Aorta (tissue), 5 donors: ENCODE measurements at regions not wholly inside any gene's neighbourhood (a gene's known extent, or its start where the extent isn't known, plus 50 kb on each side); places are given as distances from the start of the nearest gene placed in this dataset.

Experiments
- ATAC-seq: fragments of 200-7000 bp; cut with Tn5 transposase; one replicate; pipeline ENCODE4 v1.9.1; 2022; ENCODE audit warnings: moderate library complexity; ENCODE audit not compliant: low FRiP score
- DNase-seq, 2 donors: peaks; one replicate each; pipeline ENCODE4 v3.0.0-alpha.2; 2020
- H3K27ac ChIP-seq, 2 donors: one replicate each; pipeline ENCODE4 v1.5.1; 2013; ENCODE audit warnings: low read length in 2 of 2, mild to moderate bottlenecking in 2 of 2, moderate library complexity in 2 of 2, control low read depth in 1 of 2, inconsistent platforms in 1 of 2, low read depth in 1 of 2
- H3K27me3 ChIP-seq, 2 donors: one replicate each; pipeline ENCODE4 v1.6.1; 2013; ENCODE audit warnings: control low read depth in 1 of 2, low read length in 1 of 2, mild to moderate bottlenecking in 1 of 2, moderate library complexity in 1 of 2; ENCODE audit not compliant: insufficient read depth in 2 of 2, control insufficient read depth in 1 of 2
- H3K36me3 ChIP-seq, 2 donors: one replicate each; pipeline ENCODE4 v1.6.1; 2013; ENCODE audit warnings: control low read depth in 1 of 2, low read length in 1 of 2, mild to moderate bottlenecking in 1 of 2; ENCODE audit not compliant: insufficient read depth in 2 of 2, control insufficient read depth in 1 of 2
- H3K4me1 ChIP-seq, 2 donors: one replicate each; pipeline ENCODE4 v1.6.1; 2013; ENCODE audit warnings: low read length in 2 of 2, control low read depth in 1 of 2, mild to moderate bottlenecking in 1 of 2, moderate library complexity in 1 of 2; ENCODE audit not compliant: insufficient read depth in 2 of 2, control insufficient read depth in 1 of 2
- H3K4me3 ChIP-seq, 2 donors: one replicate each; pipeline ENCODE4 v1.5.1; 2013; ENCODE audit warnings: low read length in 2 of 2, control low read depth in 1 of 2, mild to moderate bottlenecking in 1 of 2
- H3K9me3 ChIP-seq: one replicate; pipeline ENCODE4 v1.6.1; 2013; ENCODE audit warnings: mild to moderate bottlenecking, low read length; ENCODE audit not compliant: control insufficient read depth
- WGBS, 2 donors: extraction: QIAGEN DNeasy Blood & Tissue Kit; methylation state at CpG; one replicate each; pipeline ENCODE4 v1.1.7; 2013; 5-methylcytosine and 5-hydroxymethylcytosine counted together
- intact Hi-C, 2 donors: fragments of 100-400 bp; cut with DNase I; formaldehyde crosslinking; loops; one replicate each; pipeline versions ENCODE4 v1.14.2 to v1.15.0; 2022
- donor health status: healthy with polysubstance abuse.
- donor health status: Bipolar disorder and iron deficiency.
- donor health status: DM: no; HTN: no; CAD: no.
- donor health status: DM: no; HTN: no; CAD: no.
- donor health status: DM: yes; HTN: yes; CAD: no.

DNA sequence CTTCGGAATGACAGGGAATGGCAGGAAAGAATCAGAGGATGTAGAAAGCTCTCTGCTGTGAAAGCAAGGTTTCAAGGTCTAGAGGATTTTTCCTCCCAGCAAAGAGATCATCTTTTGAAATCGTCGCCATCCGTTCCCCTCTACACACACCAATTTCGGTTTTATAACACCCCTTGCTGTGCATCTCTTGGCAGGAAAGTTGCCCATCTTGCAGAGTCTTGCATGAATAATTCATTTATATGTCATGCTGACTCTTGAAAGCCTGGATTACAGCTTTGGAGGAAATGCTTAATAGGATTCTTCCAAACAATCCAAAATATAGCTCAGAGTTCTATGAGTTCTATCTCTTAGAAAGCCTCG is 262.7 kb downstream of the CHL1 start:
- ATAC-seq (no peak), DNase-seq (no peak)
- no peaks in the 10 kb centered on the region for H3K27me3 ChIP-seq
- no peak overlapping the region for H3K4me3 ChIP-seq
- 93 to 97% methylated on average over 6 of the region's 6 CpGs for WGBS, 2 donors
- no peak overlapping the region for H3K27ac ChIP-seq
- no peaks in the 10 kb centered on the region for H3K36me3 ChIP-seq
- peaks cover 0 to 8% of the 10 kb centered on the region in 2 donors for H3K4me1 ChIP-seq
- no peaks in the 10 kb centered on the region for H3K9me3 ChIP-seq
- intact Hi-C loops: no loop called here

DNA sequence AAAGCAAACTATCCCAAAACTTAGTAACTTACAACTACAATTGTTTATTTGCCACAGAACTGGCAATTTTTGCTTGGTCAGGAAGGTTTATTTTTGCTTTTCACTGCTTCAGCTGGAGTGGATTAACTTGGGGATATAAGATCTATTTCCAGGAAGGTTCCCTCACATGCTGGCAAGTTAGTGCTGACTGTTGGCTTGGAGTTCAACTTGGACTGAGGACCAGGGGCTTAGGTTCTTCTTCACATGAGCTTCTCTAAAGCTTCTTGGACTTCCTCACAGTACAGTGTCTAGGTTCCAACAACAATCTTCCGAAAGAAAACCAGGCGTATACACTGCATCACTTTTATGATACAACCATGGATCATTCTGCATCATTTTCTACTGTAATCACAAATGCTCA is 264.4 kb downstream of the CHL1 start:
- no peak overlapping the region for H3K27ac ChIP-seq
- 85 to 90% methylated on average over 2 of the region's 2 CpGs for WGBS, 2 donors
- H3K36me3 ChIP-seq: no peaks in the 10 kb centered on the region
- ATAC-seq (no peak), DNase-seq (no peak)
- intact Hi-C loops: no loop called here
- no peaks in the 10 kb centered on the region for H3K27me3 ChIP-seq
- H3K4me1 ChIP-seq: no peaks in the 10 kb centered on the region
- no peak overlapping the region for H3K4me3 ChIP-seq
- no peaks in the 10 kb centered on the region for H3K9me3 ChIP-seq

DNA sequence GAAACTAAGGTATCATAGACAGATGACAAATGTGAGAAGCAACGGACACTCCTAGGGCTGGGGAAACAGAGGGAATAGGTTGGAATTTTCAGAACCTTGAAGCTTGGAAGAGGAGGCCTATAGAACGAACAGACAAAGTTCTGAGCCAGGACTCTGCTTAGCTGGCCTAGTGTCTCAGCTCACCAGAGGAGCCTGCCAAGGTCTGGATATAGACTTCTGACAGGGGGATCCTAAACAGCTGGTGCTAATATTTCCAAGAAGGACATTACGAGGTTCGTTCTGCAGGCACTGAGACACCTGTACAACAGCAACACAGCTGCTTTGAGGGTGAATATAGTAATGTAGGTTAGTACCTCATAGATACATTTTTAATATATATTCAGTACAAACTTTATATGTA is 266.3 kb downstream of the CHL1 start:
- ATAC-seq: no peak
- no peak overlapping the region for H3K27ac ChIP-seq
- intact Hi-C loops: no loop called here
- no peaks in the 10 kb centered on the region for H3K36me3 ChIP-seq
- no peaks in the 10 kb centered on the region for H3K27me3 ChIP-seq
- DNase-seq: no peak
- H3K9me3 ChIP-seq: no peaks in the 10 kb centered on the region
- 20 to 26% methylated on average over 4 of the region's 4 CpGs for WGBS, 2 donors
- no peak overlapping the region for H3K4me3 ChIP-seq
- no peaks in the 10 kb centered on the region for H3K4me1 ChIP-seq

DNA sequence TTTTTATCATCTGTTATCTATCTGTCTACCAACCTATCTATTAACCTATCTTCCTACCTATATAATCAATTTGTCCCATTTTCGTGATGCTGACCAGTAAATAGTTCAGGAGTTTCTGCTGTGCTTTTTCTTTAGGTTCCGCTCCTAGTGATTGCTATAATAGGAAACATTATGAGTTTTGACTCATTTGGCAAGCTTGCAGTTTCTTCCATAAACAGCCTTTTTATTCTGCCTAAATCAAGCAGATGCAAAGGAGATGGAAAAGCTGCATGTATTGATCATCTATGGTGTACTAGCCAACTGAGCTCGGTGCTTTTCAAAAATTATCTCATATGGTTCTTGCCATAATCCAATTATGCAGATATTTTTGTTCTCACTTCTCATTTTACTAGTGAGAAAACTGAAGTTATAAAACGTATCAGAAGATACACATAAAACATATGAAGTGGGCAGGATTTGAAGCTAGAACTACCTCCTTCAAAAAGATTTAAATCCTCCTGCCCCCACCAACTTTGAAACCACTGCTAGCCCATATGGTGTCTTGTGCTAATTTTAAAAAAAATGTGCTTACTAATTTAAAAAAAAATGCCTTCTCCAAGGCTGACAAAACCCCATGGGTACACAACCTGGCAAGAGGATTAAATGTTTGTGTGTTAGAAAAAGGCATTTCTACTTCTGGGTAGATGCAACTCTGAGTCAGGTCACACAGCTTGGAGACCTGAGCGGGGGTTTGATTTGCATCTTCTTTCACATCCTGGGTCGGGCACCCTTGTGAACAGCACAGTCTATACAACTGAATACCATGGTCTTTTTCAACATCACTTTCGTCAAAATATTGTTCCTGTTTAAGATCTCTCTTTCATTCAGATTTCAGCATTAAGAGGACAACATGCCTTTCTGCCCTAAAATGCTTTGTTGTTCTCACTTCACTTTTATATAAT is 267.0 kb downstream of the CHL1 start:
- no peaks in the 10 kb centered on the region for H3K4me1 ChIP-seq
- 55 to 56% methylated on average over 7 of the region's 7 CpGs for WGBS, 2 donors
- H3K36me3 ChIP-seq: no peaks in the 10 kb centered on the region
- ATAC-seq: no peak
- no peaks in the 10 kb centered on the region for H3K9me3 ChIP-seq
- intact Hi-C loops: no loop called here
- H3K4me3 ChIP-seq: no peak overlapping the region
- no peaks in the 10 kb centered on the region for H3K27me3 ChIP-seq
- H3K27ac ChIP-seq: no peak overlapping the region
- DNase-seq: no peak

DNA sequence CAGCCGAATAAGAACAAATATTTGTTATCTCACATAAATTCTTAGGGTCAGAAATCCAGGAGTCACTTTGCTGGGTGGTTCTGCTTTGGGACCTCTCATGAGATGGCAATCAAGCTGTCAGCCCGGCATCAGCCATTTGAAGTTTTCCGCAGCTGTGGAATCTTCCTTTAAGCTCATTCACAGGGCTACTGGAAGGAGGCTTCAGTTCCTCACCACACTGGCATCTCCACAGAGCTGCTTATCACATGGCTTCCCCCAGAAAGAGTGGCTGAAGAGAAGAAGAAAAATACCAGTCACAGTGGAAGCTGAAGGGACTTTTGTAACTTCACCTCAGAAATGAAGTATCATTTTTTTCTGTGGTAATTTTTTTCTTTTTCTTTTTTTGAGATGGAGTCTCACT is 267.7 kb downstream of the CHL1 start:
- H3K4me3 ChIP-seq: no peak overlapping the region
- ATAC-seq: no peak
- no peak for DNase-seq
- no peaks in the 10 kb centered on the region for H3K36me3 ChIP-seq
- H3K27ac ChIP-seq: no peak overlapping the region
- 86% methylated on average over 3 of the region's 3 CpGs for WGBS, 2 donors
- no peaks in the 10 kb centered on the region for H3K27me3 ChIP-seq
- no peaks in the 10 kb centered on the region for H3K9me3 ChIP-seq
- intact Hi-C loops: no loop called here
- H3K4me1 ChIP-seq: no peaks in the 10 kb centered on the region

DNA sequence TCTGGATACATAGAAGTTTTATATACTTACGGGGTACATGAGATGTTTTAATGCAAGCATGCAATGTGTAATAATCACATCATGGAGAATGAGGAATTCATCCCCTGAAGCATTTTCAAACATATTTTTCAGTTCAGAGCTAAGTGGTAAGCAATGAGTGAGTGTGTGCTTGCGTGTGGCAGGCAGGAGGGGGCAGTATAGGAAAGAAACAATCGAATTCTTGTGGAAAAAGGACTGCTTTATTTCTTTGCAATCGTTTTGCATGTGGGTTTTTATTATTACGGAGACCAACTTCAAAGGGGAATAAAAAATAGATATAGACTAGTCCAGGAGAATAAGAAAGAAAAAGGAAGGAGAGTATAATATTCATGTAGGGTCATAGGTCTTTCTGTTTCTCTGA is 271.6 kb downstream of the CHL1 start:
- Histone ChIP-seq H3K4me1 (no peaks in the 10 kb centered on the region), H3K9me3 (no peaks in the 10 kb centered on the region), H3K27me3 (no peaks in the 10 kb centered on the region), H3K27ac (no peak overlapping the region), H3K36me3 (no peaks in the 10 kb centered on the region), H3K4me3 (no peak overlapping the region)
- WGBS, 2 donors: 20% methylated on average over 5 of the region's 5 CpGs
- DNase-seq: no peak
- no peak for ATAC-seq
- intact Hi-C loops: no loop called here

DNA sequence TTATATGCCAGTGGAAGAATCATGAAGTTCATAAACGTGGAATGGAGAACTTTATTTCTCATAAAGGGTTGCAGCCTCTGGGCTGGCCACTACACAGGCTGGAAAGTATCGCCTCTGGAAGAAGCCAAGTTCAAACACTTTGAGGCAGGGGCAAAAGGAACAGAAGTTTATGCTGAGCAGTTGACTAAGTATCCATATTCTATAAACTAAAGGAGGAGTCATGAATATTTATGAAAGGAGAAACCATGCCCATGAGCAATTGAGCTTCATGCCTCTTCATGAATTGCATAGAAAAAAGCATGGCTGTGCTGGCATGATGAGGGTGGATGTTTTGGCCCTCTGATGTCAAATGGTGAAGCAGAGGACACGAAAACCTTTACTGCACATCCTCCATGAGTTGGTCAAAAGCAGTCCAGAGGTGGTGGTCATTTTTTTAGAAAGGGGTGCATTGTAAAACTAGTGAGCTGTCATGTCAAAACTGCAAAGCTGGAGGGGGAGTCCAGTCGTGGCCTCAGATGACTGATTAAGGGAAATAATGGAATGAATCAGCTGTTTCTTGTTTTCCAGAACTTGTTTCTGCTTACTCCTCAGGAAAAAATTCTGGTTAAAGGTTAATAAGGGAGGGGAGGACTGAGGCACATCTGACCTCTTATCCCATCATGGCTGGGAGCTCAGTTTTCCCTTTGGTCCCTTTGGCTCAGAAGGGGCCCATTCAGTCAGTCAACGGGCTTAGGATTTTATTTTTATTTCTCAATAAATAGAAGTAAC is 276.7 kb downstream of the CHL1 start:
- Histone ChIP-seq H3K4me3 (no peak overlapping the region), H3K4me1 (no peaks in the 10 kb centered on the region), H3K27me3 (no peaks in the 10 kb centered on the region), H3K36me3 (no peaks in the 10 kb centered on the region), H3K9me3 (no peaks in the 10 kb centered on the region), H3K27ac (no peak overlapping the region)
- ATAC-seq (no peak), DNase-seq (no peak)
- intact Hi-C loops: no loop called here
- WGBS, 2 donors: 60 to 63% methylated on average over 5 of the region's 5 CpGs

DNA sequence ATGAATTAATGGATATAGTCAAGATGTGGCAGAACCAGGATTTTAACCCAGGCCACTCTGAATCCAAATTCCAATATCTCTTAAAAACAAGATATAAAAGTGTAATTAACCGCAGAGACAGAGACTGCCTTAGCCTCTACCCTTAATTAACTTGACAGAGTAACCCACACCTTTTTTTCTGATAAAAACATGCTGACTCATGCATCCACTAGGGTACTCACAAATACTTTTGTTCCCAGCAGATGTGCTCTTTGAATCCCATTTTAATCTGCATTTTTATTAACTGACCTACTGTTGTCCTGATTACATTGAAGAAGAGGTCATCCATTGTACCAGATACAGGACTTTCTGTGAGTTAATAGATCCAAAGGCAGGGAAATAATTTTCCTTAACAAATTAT is 278.3 kb downstream of the CHL1 start:
- Histone ChIP-seq H3K27ac (no peak overlapping the region), H3K36me3 (no peaks in the 10 kb centered on the region), H3K9me3 (no peaks in the 10 kb centered on the region), H3K27me3 (no peaks in the 10 kb centered on the region), H3K4me1 (no peaks in the 10 kb centered on the region), H3K4me3 (no peak overlapping the region)
- 95 to 100% methylated on average over 1 of the region's 1 CpG for WGBS, 2 donors
- ATAC-seq (no peak), DNase-seq (no peak)
- intact Hi-C loops: no loop called here

DNA sequence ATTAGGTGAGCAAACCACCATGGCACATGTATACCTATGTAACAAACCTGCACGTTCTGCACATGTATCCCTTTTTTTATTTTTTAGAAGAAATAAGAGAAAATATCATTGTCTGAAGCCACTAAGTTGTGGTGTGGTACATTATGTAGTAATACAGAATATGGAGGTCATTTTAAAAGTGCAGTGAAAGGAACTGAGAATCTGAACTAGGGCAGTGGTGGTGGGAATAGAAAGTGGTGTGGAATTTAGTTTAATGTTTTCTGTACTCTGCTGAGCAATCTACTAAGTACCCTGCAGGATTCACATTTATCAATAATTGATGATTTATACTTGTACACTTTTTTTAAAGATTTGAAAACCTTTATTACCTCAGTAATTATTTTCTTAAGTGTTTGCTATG is 283.5 kb downstream of the CHL1 start:
- 78 to 93% methylated on average over 1 of the region's 1 CpG for WGBS, 2 donors
- Histone ChIP-seq H3K4me3 (no peak overlapping the region), H3K27me3 (no peaks in the 10 kb centered on the region), H3K9me3 (no peaks in the 10 kb centered on the region), H3K4me1 (peaks cover 0 to 2% of the 10 kb centered on the region in 2 donors), H3K36me3 (no peaks in the 10 kb centered on the region), H3K27ac (no peak overlapping the region)
- ATAC-seq (no peak), DNase-seq (no peak)
- intact Hi-C loops: loop anchor here in 1 of 2 donors (5.0 kb wide), 1 partner anchor 57 kb away; no protein-coding TSS in a partner anchor
